ENCODE measurements at regions not wholly inside any gene's neighbourhood (a gene's known extent, or its start where the extent isn't known, plus 50 kb on each side); places are given as distances from the start of the nearest gene placed in this dataset.
"Not testable (repeated sequence)": the region's sequence is repeated elsewhere in the genome, so short reads cannot be mapped to it uniquely, and the experiment has no call there.

GRCh38 chr1:82062206-82062605 is 261.5 kb downstream of the ADGRL2 start:
- no peaks in the 10 kb centered on the region for H3K9me3 ChIP-seq (ENCODE audit: low read depth)
- H3K27ac ChIP-seq = no peak overlapping the region
- no peaks in the 10 kb centered on the region for H3K36me3 ChIP-seq
- TF ChIP-seq, protein P1, sequence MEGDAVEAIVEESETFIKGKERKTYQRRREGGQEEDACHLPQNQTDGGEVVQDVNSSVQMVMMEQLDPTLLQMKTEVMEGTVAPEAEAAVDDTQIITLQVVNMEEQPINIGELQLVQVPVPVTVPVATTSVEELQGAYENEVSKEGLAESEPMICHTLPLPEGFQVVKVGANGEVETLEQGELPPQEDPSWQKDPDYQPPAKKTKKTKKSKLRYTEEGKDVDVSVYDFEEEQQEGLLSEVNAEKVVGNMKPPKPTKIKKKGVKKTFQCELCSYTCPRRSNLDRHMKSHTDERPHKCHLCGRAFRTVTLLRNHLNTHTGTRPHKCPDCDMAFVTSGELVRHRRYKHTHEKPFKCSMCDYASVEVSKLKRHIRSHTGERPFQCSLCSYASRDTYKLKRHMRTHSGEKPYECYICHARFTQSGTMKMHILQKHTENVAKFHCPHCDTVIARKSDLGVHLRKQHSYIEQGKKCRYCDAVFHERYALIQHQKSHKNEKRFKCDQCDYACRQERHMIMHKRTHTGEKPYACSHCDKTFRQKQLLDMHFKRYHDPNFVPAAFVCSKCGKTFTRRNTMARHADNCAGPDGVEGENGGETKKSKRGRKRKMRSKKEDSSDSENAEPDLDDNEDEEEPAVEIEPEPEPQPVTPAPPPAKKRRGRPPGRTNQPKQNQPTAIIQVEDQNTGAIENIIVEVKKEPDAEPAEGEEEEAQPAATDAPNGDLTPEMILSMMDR (IDR thresholded peaks at IDR 0.05; ENCODE audit: low read depth, low read length) = no peak
- H3K4me1 ChIP-seq (ENCODE audit: low read depth) = peaks cover 8% of the 10 kb centered on the region
- DNase-seq (ENCODE audit: low read depth in 1 of 2, low spot score in 1 of 2) = no peak
- H3K27me3 ChIP-seq = no peaks in the 10 kb centered on the region
- H3K4me3 ChIP-seq = no peak overlapping the region

DNA sequence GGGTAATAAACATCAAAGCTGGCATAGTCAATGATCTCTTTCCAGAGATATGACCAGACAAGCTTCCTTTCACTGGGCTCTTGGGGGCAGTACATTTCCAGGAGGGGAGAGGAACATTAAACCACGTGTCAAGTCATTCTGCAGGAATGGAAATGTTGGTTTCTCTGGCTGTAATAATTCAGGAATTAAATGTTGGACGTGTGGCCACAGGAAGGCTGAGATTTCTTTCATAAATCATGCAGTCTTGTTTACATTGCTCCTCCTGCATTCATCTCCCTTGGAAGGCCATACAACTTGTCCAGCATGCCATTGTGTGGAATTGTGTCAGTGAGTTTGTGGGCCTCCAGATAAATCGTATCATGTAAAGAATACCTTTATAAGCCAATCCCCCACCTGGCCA is 259.2 kb downstream of the ADGRL2 start:
- Histone ChIP-seq H3K4me1 (ENCODE audit: low read depth) (peaks cover 8% of the 10 kb centered on the region), H3K36me3 (no peaks in the 10 kb centered on the region), H3K27ac (no peak overlapping the region), H3K27me3 (no peaks in the 10 kb centered on the region), H3K4me3 (no peak overlapping the region), H3K9me3 (ENCODE audit: low read depth) (no peaks in the 10 kb centered on the region)
- TF ChIP-seq, protein P1 (IDR thresholded peaks at IDR 0.05; ENCODE audit: low read depth, low read length) = no peak
- no peak for DNase-seq (ENCODE audit: low read depth in 1 of 2, low spot score in 1 of 2)

- Histone ChIP-seq H3K4me1 (ENCODE audit: low read depth) (peaks cover 8% of the 10 kb centered on the region), H3K36me3 (no peaks in the 10 kb centered on the region), H3K4me3 (no peak overlapping the region), H3K27ac (no peak overlapping the region), H3K9me3 (ENCODE audit: low read depth) (no peaks in the 10 kb centered on the region), H3K27me3 (no peaks in the 10 kb centered on the region)
- TF ChIP-seq, protein P1 (IDR thresholded peaks at IDR 0.05; ENCODE audit: low read depth, low read length) = no peak
- DNase-seq (ENCODE audit: low read depth in 1 of 2, low spot score in 1 of 2) = no peak
Observed at GRCh38 chr1:82057011-82057410, 256.3 kb downstream of the ADGRL2 start.

DNA sequence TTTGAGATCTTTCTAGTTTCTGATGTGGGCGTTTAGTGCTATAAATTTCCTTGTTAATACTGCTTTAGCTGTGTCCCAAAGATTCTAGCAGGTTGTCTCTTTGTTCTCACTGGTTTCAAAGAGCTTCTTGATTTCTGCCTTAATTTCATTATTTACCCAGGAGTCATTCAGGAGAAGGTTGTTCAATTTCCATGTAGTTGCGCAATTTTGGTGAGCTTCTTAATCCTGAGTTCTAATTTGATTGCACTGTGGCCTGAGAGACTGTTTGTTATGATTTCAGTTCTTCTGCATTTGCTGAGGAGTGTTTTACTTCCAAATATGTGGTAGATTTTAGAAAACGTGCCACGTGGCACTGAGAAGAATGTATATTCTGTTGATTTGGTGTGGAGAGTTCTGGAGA is 254.6 kb downstream of the ADGRL2 start:
- H3K27me3 ChIP-seq = not testable (repeated sequence)

GRCh38 chr1:82052563-82052962 is 251.8 kb downstream of the ADGRL2 start:
- Histone ChIP-seq H3K27ac (no peak overlapping the region), H3K4me3 (no peak overlapping the region), H3K9me3 (ENCODE audit: low read depth) (no peaks in the 10 kb centered on the region), H3K4me1 (ENCODE audit: low read depth) (no peaks in the 10 kb centered on the region), H3K36me3 (no peaks in the 10 kb centered on the region), H3K27me3 (no peaks in the 10 kb centered on the region)
- TF ChIP-seq, protein P1 (IDR thresholded peaks at IDR 0.05; ENCODE audit: low read depth, low read length) = no peak
- no peak for DNase-seq (ENCODE audit: low read depth in 1 of 2, low spot score in 1 of 2)

More for the DNA sequence above, 254.6 kb downstream of the ADGRL2 start:
- DNase-seq (ENCODE audit: low read depth in 1 of 2, low spot score in 1 of 2); H3K36me3 ChIP-seq; H3K27ac ChIP-seq; H3K4me3 ChIP-seq; H3K4me1 ChIP-seq (ENCODE audit: low read depth); H3K9me3 ChIP-seq (ENCODE audit: low read depth): not testable (repeated sequence)

DNA sequence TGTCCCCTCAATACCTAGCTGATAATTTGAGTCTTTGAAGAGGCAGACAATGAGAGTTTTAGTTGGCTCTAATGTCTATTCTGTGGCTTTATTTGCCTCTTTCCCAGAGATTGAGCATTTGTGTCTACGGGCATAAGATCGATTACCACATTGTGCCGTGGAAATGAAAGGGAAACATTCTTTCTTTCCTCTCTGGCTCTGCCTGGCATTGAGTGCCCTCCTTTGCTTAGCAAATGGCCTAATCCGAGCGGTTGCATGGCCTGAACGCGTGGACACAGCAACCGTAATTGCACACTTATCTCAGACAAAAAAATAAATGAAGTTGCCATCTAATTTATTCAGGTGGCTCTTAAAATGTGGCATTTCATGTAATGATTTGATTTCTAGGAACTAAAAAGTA is 247.9 kb downstream of the ADGRL2 start:
- H3K27ac ChIP-seq = no peak overlapping the region
- TF ChIP-seq, protein P1 (IDR thresholded peaks at IDR 0.05; ENCODE audit: low read depth, low read length) = no peak
- no peaks in the 10 kb centered on the region for H3K27me3 ChIP-seq
- no peak for DNase-seq (ENCODE audit: low read depth in 1 of 2, low spot score in 1 of 2)
- no peak overlapping the region for H3K4me3 ChIP-seq
- H3K36me3 ChIP-seq = no peaks in the 10 kb centered on the region
- no peaks in the 10 kb centered on the region for H3K4me1 ChIP-seq (ENCODE audit: low read depth)
- no peaks in the 10 kb centered on the region for H3K9me3 ChIP-seq (ENCODE audit: low read depth)
